ENCODE measurements at regions not wholly inside any gene's neighbourhood (a gene's known extent, or its start where the extent isn't known, plus 50 kb on each side); places are given as distances from the start of the nearest gene placed in this dataset.

- Histone ChIP-seq H3K9ac (ENCODE audit: insufficient read depth in 1 of 2, low read length in 2 of 2) (no peak overlapping the region), H3K4me3 (no peak overlapping the region), H3K36me3 (ENCODE audit: control insufficient read depth in 4 of 4, insufficient read depth in 4 of 4, low read length in 4 of 4) (no peaks in the 10 kb centered on the region), H3K9me3 (ENCODE audit: control insufficient read depth in 4 of 4, insufficient read depth in 3 of 4, low read length in 3 of 4) (peaks cover 0 to 3% (median 0%) of the 10 kb centered on the region in 4 donors), H3K27me3 (ENCODE audit: control insufficient read depth in 3 of 3, insufficient read depth in 3 of 3, low read length in 2 of 3) (peaks cover 0 to 3% (median 0%) of the 10 kb centered on the region in 3 donors), H3K27ac (ENCODE audit: low read depth in 1 of 2, low read length in 1 of 2) (no peak overlapping the region), H3K4me1 (ENCODE audit: control insufficient read depth in 5 of 5, insufficient read depth in 5 of 5, low read length in 5 of 5) (peaks cover 0 to 21% (median 8%) of the 10 kb centered on the region in 5 donors)
- no peak for TF ChIP-seq CTCF (IDR thresholded peaks at IDR 0.05; ENCODE audit: control extremely low read depth, extremely low read depth)
- WGBS, 2 donors, result 91 to 97% methylated on average over 1 of the region's 1 CpG
- DNase-seq (no peak), ATAC-seq (ENCODE audit: insufficient read depth, low FRiP score) (no peak)
These were observed 140.3 kb downstream of the SLC30A10 start for GRCh38 chr1:219788091-219788490.

GRCh38 chr1:219784660-219785381 lies 143.5 kb downstream of the SLC30A10 start:
- Histone ChIP-seq H3K27ac (ENCODE audit: low read depth in 1 of 2, low read length in 1 of 2) (peak overlapping the region in 1 of 2 donors; percentile 82), H3K9ac (ENCODE audit: insufficient read depth in 1 of 2, low read length in 2 of 2) (no peak overlapping the region), H3K4me1 (ENCODE audit: control insufficient read depth in 5 of 5, insufficient read depth in 5 of 5, low read length in 5 of 5) (peaks cover 0 to 15% (median 8%) of the 10 kb centered on the region in 5 donors), H3K27me3 (ENCODE audit: control insufficient read depth in 3 of 3, insufficient read depth in 3 of 3, low read length in 2 of 3) (peaks cover 0 to 5% (median 3%) of the 10 kb centered on the region in 3 donors), H3K9me3 (ENCODE audit: control insufficient read depth in 4 of 4, insufficient read depth in 3 of 4, low read length in 3 of 4) (peaks cover 0 to 3% (median 0%) of the 10 kb centered on the region in 4 donors), H3K36me3 (ENCODE audit: control insufficient read depth in 4 of 4, insufficient read depth in 4 of 4, low read length in 4 of 4) (no peaks in the 10 kb centered on the region), H3K4me3 (no peak overlapping the region)
- ATAC-seq (ENCODE audit: insufficient read depth, low FRiP score) (no peak), DNase-seq (peak; percentile 87 to 98 (median 96))
- no peak for TF ChIP-seq CTCF (IDR thresholded peaks at IDR 0.05; ENCODE audit: control extremely low read depth, extremely low read depth)
- WGBS, 2 donors, result 44 to 57% methylated on average over 8 of the region's 8 CpGs

DNA sequence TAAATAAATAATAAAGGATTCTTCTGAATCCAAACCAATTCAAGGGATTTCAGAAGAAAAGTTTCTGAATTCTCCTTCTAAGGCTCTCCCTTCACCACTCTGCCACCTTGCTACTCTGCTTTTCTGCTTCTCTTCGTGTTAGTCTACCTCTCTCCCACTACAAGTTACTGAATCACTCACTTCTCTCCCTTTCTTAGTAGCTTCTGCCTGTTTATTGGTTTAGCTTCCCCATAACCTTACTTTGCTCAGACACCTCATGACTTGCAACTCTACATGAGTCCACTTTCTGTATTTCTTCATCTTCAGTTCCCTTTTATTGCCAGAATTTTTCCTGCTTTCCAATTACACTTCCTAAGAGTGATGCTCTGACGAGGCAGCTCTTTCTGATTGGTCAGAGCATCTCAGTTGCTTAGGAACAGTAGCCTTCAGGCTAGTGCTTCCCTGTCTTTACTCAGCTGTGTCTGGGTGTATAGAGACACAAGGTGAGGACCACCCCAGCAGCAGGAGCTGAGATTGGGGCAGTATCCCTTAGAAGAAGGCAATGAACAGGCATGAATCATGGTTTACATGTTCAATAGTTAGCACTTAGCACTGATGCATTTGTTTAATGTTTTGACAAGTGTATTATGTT lies 144.6 kb downstream of the SLC30A10 start:
- DNase-seq (peak in 1 of 3 donors; percentile 42), ATAC-seq (ENCODE audit: insufficient read depth, low FRiP score) (no peak)
- TF ChIP-seq CTCF (IDR thresholded peaks at IDR 0.05; ENCODE audit: control extremely low read depth, extremely low read depth), result no peak
- no peaks in the 10 kb centered on the region for H3K36me3 ChIP-seq (ENCODE audit: control insufficient read depth in 4 of 4, insufficient read depth in 4 of 4, low read length in 4 of 4)
- no peak overlapping the region for H3K9ac ChIP-seq (ENCODE audit: insufficient read depth in 1 of 2, low read length in 2 of 2)
- no peak overlapping the region for H3K4me3 ChIP-seq
- WGBS, 2 donors, result 62 to 66% methylated on average over 2 of the region's 2 CpGs
- H3K27ac ChIP-seq (ENCODE audit: low read depth in 1 of 2, low read length in 1 of 2), result no peak overlapping the region
- H3K4me1 ChIP-seq (ENCODE audit: control insufficient read depth in 5 of 5, insufficient read depth in 5 of 5, low read length in 5 of 5), result peaks cover 0 to 15% (median 8%) of the 10 kb centered on the region in 5 donors
- peaks cover 0 to 2% (median 0%) of the 10 kb centered on the region in 4 donors for H3K9me3 ChIP-seq (ENCODE audit: control insufficient read depth in 4 of 4, insufficient read depth in 3 of 4, low read length in 3 of 4)
- peaks cover 0 to 8% (median 3%) of the 10 kb centered on the region in 3 donors for H3K27me3 ChIP-seq (ENCODE audit: control insufficient read depth in 3 of 3, insufficient read depth in 3 of 3, low read length in 2 of 3)
